Neural cell (in vitro differentiated cells): ENCODE measurements at regions not wholly inside any gene's neighbourhood (a gene's known extent, or its start where the extent isn't known, plus 50 kb on each side); places are given as distances from the start of the nearest gene placed in this dataset.

Experiments
- H2AFZ ChIP-seq: fragments of 200-600, 300-800 bp; sonication (generic), shearing (Covaris generic); 2 replicates; pipeline ENCODE4 v1.6.0; 2014; ENCODE audit warnings: low read depth, mild to moderate bottlenecking, antibody characterized with exemption, low read length, moderate library complexity
- H3F3A ChIP-seq: fragments of 200-600 bp; shearing (Covaris generic); 2 replicates; pipeline ENCODE4 v1.6.1; 2016; ENCODE audit warnings: mild to moderate bottlenecking, moderate library complexity, mixed read lengths, antibody characterized with exemption, low read length; ENCODE audit not compliant: insufficient read depth, poor library complexity, severe bottlenecking
- H3K27ac ChIP-seq: fragments of 200-600, 300-800 bp; sonication (generic), shearing (Covaris generic); 2 replicates; pipeline ENCODE4 v1.5.1; 2014; ENCODE audit warnings: mild to moderate bottlenecking, low read length, moderate library complexity
- H3K27me3 ChIP-seq: fragments of 300-800, 200-600 bp; sonication (generic), shearing (Covaris generic); 2 replicates; pipeline ENCODE4 v1.6.0; 2014; ENCODE audit warnings: mild to moderate bottlenecking, low read depth, low read length, moderate library complexity; ENCODE audit not compliant: insufficient read depth
- H3K36me3 ChIP-seq: fragments of 300-800, 200-600 bp; sonication (generic), shearing (Covaris generic); 2 replicates; pipeline ENCODE4 v1.5.1; 2014; ENCODE audit warnings: mild to moderate bottlenecking, antibody characterized with exemption, low read length, moderate library complexity; ENCODE audit not compliant: insufficient read depth
- H3K4me2 ChIP-seq: fragments of 300-800, 200-600 bp; sonication (generic), shearing (Covaris generic); 2 replicates; pipeline ENCODE4 v1.6.0; 2014; ENCODE audit warnings: mild to moderate bottlenecking, low read length
- H3K4me3 ChIP-seq: fragments of 300-800, 200-600 bp; sonication (generic), shearing (Covaris generic); 2 replicates; pipeline ENCODE4 v1.5.1; 2014; ENCODE audit warnings: mild to moderate bottlenecking, low read length, moderate library complexity
- H3K79me2 ChIP-seq: fragments of 200-600 bp; shearing (Covaris generic); replicated peaks from 2 replicates; pipeline ENCODE4 v1.6.0; 2014; ENCODE audit warnings: mild to moderate bottlenecking, low read length, moderate library complexity; ENCODE audit not compliant: insufficient read depth
- H3K9ac ChIP-seq: fragments of 300-800, 200-600 bp; sonication (generic), shearing (Covaris generic); 2 replicates; pipeline ENCODE4 v1.6.1; 2016; ENCODE audit warnings: mild to moderate bottlenecking, low read length, mixed read lengths
- H3K9me2 ChIP-seq: fragments of 200-600 bp; shearing (Covaris generic); 2 replicates; pipeline ENCODE4 v1.6.1; 2016; ENCODE audit warnings: mild to moderate bottlenecking, low read length, mixed read lengths; ENCODE audit not compliant: insufficient read depth
- H3K9me3 ChIP-seq: fragments of 200-600, 300-800 bp; sonication (generic), shearing (Covaris generic); 2 replicates; pipeline ENCODE4 v1.6.1; 2016; ENCODE audit warnings: mild to moderate bottlenecking, mixed run types, low read length, moderate library complexity, mixed read lengths
- H4K20me1 ChIP-seq: fragments of 200-600 bp; shearing (Covaris generic); 2 replicates; pipeline ENCODE4 v1.6.1; 2016; ENCODE audit warnings: mild to moderate bottlenecking, mixed run types; ENCODE audit not compliant: insufficient read depth
- CTCF ChIP-seq: fragments of 450-650 bp; IDR thresholded peaks from 2 replicates; pipeline ENCODE4 v1.5.1; 2014; ENCODE audit warnings: antibody characterized with exemption, mild to moderate bottlenecking, moderate library complexity; ENCODE audit not compliant: poor library complexity, severe bottlenecking
- EP300 ChIP-seq: fragments of 450-650 bp; conservative IDR thresholded peaks from 2 replicates; pipeline ENCODE4 v1.6.1; 2014; ENCODE audit warnings: antibody characterized with exemption, mild to moderate bottlenecking, moderate library complexity; ENCODE audit not compliant: poor library complexity, severe bottlenecking
- EZH2 ChIP-seq: fragments of 200-600, 300-800 bp; shearing (Covaris generic), sonication (generic); IDR thresholded peaks from 2 replicates; pipeline ENCODE4 v1.6.1; 2014; ENCODE audit warnings: antibody characterized with exemption, low read length, borderline replicate concordance, mild to moderate bottlenecking; ENCODE audit not compliant: insufficient read depth, poor library complexity, severe bottlenecking
- MXI1 ChIP-seq: fragments of 450-650 bp; conservative IDR thresholded peaks from 2 replicates; pipeline ENCODE4 v1.6.1; 2014; ENCODE audit warnings: antibody characterized with exemption, mild to moderate bottlenecking; ENCODE audit not compliant: poor library complexity, severe bottlenecking
- POLR2AphosphoS5 ChIP-seq: IDR thresholded peaks from 2 replicates; pipeline ENCODE4 v1.6.1; 2012
- RAD21 ChIP-seq: fragments of 450-650 bp; conservative IDR thresholded peaks from 2 replicates; pipeline ENCODE4 v1.6.1; 2014; ENCODE audit warnings: antibody characterized with exemption, mild to moderate bottlenecking, moderate library complexity
- REST ChIP-seq: IDR thresholded peaks from 2 replicates; pipeline ENCODE4 v1.6.1; 2012; ENCODE audit warnings: borderline replicate concordance
- SMC3 ChIP-seq: fragments of 450-650 bp; conservative IDR thresholded peaks from 2 replicates; pipeline ENCODE4 v1.6.1; 2014; ENCODE audit warnings: antibody characterized with exemption, mild to moderate bottlenecking, moderate library complexity; ENCODE audit not compliant: poor library complexity
- TAF1 ChIP-seq: IDR thresholded peaks from 2 replicates; pipeline ENCODE4 v1.6.1; 2012; ENCODE audit warnings: low read depth

- no peaks in the 10 kb centered on the region for H4K20me1 ChIP-seq
These were observed 393.0 kb downstream of the TMEM167A start for GRCh38 chr5:82684165-82684564.

GRCh38 chr5:82679660-82680059 lies 397.5 kb downstream of the TMEM167A start:
- Histone ChIP-seq H3K27me3 (no peaks in the 10 kb centered on the region), H2AFZ (no peak overlapping the region), H4K20me1 (no peaks in the 10 kb centered on the region), H3K4me3 (no peak overlapping the region), H3K27ac (no peak overlapping the region), H3F3A (no peaks in the 10 kb centered on the region), H3K9me2 (no peaks in the 10 kb centered on the region), H3K9me3 (no peaks in the 10 kb centered on the region), H3K9ac (no peak overlapping the region), H3K4me2 (no peak overlapping the region), H3K36me3 (no peaks in the 10 kb centered on the region), H3K79me2 (no peaks in the 10 kb centered on the region)
- TF ChIP-seq SMC3 (no peak), CTCF (no peak), REST (no peak), EP300 (no peak), POLR2AphosphoS5 (no peak), EZH2 (no peak), RAD21 (no peak)

More at GRCh38 chr5:82684165-82684564, 393.0 kb downstream of the TMEM167A start:
- Histone ChIP-seq H3K4me3 (no peak overlapping the region), H3K9me2 (no peaks in the 10 kb centered on the region), H3K79me2 (no peaks in the 10 kb centered on the region), H3K4me2 (no peak overlapping the region), H3F3A (no peaks in the 10 kb centered on the region), H3K36me3 (no peaks in the 10 kb centered on the region), H3K9me3 (no peaks in the 10 kb centered on the region), H3K27ac (no peak overlapping the region), H2AFZ (no peak overlapping the region), H3K9ac (no peak overlapping the region), H3K27me3 (no peaks in the 10 kb centered on the region)
- TF ChIP-seq CTCF (no peak), SMC3 (no peak), RAD21 (no peak), MXI1 (no peak), TAF1 (no peak), POLR2AphosphoS5 (no peak), EZH2 (no peak), REST (no peak), EP300 (no peak)
